ENCODE measurements at regions not wholly inside any gene's neighbourhood (a gene's known extent, or its start where the extent isn't known, plus 50 kb on each side); places are given as distances from the start of the nearest gene placed in this dataset.

DNA sequence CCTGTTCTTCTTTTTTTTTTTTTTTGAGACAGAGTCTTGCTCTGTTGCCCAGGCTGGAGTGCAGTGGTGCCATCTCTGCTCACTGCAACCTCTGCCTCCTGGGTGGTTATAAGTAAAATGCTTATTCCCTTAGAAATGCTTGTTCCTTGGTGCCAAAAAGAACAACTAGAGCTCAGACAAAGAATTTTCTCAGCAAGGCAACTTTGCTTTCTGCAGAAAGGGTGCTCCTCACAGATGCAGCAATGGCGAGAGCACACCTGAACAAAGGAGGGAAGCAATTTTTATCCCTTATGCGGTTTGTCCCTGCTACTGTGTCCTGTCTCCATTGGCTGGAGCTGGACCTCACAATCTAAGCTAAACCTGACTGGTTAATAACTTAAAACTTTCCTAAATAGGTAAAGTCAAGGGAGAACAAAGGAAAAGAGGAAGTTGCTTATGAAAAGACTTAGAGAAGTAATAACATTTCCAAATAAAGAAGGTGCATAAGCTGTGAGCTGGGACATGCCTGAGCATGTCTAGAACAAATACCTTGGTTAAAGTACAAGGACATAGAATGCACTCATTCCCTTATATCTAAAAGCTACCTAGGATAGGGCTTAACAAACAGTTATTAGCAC, 90.0 kb upstream of the PRR5 start:
- no peak for DNase-seq

DNA sequence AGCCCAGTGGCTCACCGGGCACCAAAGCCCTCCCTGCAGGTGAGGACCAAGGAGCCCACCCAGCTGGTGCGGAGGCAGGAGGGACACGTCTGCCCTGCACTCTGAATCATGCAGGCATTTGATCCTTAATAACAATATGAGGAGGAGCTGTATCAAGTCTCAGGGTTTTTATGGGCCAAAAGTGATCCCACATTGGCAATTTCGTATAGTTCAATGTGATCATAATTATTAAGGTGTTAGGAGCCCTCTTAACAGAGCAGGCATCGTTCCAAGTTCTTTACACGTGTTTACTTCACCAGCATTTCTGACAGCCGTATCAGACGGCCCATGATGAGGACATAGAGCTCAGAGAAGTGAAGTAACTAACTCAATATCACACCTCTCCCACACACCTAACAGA, 91.9 kb upstream of the PRR5 start:
- DNase-seq = no peak

GRCh38 chr22:44609400-44609988, 92.5 kb upstream of the PRR5 start:
- no peak for DNase-seq

DNA sequence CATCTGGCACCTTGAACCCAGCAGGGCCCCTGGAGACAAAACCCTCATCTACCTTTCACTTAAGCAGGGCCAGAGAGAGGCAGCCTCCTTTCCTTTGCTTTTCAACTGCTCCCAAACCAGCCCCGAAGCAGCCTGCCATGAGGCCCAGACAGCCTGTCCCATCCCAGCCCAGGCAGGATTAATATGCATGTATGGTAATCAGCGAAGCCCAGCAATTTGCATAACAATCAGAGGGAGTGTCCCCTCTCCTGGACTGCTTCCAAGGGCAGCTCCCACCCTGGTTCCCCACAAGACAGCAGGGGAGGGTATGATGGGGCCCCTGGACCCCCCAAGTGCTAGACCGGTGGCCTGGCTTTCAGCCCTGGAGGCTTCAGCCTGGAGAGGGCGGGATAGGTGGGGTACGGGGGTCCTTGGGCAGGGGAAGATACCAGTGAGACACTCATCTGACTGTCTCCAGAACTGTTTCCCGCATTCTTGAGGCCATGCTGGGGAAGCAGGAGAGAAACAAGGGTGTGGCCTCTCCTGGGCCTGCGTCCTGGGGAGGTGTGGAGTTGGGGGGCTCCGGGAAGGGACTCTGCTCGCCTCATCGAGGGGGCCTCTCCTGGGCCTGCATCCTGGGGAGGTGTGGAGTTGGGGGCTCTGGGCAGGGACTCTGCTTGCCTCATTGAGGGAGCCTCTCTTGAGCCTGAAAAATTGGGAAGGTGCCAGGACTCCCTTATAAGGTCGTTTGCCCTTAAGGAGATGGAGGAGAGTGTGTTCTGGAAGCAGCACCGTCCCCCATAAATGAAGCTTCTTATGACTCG, 93.2 kb upstream of the PRR5 start:
- peak; percentile 1 for DNase-seq

DNA sequence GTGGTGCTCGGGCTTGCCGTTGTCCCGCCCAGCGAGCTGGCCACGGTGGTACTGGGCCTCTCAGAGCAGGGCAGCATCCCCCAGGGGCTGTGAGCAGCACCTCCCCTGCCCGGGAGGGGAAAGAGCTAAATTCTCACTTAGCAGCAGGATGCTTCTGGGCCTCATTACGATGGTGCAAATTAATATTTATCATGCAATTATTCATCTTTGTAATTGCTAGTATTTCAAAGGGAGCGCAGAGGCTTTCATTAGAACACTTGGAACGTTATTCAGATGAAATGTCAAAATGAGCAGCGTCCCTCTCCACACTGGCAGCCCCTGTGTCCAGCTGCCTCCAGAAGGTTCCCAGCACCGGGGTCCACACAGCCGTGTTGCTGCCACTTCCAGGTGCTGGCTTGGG, 95.9 kb upstream of the PRR5 start:
- no peak for DNase-seq

DNA sequence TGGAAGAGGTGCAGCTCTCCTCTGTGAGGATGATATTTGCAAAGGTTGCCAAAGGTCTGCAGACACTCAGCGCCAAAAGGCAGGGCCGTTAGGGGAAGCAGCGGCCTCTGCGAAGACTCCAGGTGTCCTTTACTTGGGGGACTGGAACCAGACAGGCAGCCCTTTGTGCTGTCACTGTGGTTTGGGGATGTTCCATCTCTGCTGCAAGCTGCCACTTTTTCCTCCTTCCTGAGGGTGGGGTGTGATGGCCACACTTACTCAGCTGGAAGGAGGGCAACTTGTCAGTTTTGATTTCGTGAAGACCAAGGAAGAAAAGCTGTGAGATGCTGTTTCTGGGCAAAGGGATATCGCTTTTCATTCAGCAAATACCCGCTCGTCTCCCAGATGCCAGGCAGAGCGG, 96.5 kb upstream of the PRR5 start:
- peak; percentile 17 for DNase-seq

GRCh38 chr22:44604991-44605390, 97.0 kb upstream of the PRR5 start:
- no peak for DNase-seq

DNA sequence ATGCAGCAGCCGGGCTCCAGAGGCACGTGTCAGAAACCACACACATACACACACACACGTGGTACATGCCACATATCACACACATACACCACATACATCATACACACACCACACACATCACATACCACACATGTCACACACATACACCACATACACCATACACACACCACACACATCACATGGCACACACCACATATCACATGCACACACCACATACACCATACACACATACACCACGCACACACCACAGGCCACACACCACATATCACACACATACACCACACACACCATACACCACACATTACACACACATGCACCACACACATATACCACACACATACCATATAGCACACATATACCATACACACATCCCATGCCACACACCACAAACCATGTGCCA, 97.5 kb upstream of the PRR5 start:
- no peak for DNase-seq

GRCh38 chr22:44603767-44604166, 98.2 kb upstream of the PRR5 start:
- DNase-seq = no peak

GRCh38 chr22:44601725-44602124, 100.3 kb upstream of the PRR5 start:
- no peak for DNase-seq

DNA sequence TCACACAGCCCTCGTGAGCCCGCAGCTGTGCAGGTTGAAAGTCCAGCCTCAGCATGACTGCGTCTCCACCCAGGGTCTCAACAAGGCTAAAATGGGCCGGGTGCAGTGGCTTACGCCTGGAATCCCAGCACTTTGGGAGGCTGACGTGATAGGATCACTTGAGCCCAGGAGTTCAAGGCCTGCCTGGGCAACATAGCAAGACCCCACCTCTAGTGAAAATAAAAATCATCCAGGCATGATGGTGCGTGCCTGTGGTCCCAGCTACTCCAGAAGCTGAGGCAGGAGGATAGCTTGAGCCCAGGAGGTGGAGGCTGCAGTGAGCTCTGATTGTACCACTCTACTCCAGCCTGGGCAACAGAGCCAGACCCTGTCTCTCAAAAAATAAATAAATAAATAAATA, 100.8 kb upstream of the PRR5 start:
- no peak for DNase-seq

DNA sequence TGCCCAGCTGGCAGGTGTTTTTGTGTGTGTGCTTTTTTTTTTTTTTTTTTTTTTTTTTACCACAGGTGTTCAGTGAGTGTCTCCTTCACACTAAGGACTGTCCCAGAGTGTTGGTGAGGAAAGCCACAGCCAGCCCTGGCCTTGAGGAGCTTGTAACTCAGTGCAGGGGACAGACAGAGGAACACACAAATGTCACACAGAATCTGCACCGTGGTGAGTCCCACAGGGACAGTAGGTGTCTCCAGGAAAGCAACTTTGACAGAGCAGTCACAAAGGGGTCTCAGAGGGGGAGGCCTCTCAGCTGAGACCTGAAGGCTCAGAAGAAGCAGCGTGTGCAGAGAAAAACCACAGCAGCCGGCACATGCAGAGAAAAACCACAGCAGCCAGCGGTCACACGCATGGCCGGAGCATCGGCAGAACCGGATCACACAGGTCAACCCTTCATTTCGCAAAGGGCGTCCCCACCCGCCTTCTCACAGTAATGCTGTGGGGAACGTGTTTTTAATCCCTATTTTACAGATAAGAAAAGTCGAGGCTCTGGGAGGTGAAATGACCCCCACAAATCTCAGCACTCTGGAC, 101.7 kb upstream of the PRR5 start:
- DNase-seq = no peak

- no peak for DNase-seq
These were observed 101.6 kb upstream of the RTL6 start for GRCh38 chr22:44599500-44600140.

DNA sequence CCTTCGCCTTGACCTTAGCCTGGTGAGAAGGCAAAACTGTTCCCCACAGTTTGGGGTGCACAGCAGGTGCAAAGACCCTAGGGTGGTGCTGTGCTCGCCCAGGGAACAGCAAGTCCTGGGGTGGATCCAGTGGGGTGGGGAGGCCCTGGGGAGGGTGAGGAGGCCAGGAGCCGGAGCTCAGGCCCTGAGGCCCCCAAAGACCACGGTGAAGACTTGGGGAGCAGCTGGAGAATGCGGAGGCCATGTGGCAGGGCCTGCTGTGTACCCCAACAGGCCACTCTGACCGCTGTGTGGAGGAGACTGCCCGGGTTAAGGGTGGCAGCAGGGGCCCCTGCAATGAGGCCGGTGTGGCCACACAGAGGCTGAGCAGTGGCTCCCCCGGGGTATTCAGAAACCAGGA, 101.1 kb upstream of the RTL6 start:
- DNase-seq = no peak

GRCh38 chr22:44597616-44598015, 99.6 kb upstream of the RTL6 start:
- peak; percentile 63 for DNase-seq

- peak; percentile 23 for DNase-seq
These were observed 98.5 kb upstream of the RTL6 start for GRCh38 chr22:44596396-44597125.

- peak; percentile 60 for DNase-seq
These were observed 97.9 kb upstream of the RTL6 start for GRCh38 chr22:44595841-44596341.

DNA sequence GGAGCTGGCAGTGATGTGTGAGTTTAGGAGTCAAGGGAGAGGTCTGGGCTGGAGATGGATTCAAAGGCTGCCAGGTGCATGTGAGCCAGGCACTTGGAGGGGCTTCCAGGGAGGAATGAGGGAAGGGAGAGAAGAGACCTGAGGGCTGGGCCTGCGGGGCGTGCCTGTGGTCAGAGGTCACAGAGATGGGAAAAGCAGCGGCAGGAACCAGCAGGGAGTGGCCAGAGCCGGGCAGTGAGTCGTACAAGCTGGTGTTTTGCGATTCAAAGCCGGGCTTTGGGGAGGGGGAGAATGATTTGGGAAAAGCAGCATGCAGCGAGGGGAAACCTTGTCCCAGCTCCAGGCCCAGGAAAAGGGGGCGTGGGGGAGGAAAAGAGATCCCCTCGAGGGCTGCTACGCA, 96.9 kb upstream of the RTL6 start:
- DNase-seq = no peak

DNA sequence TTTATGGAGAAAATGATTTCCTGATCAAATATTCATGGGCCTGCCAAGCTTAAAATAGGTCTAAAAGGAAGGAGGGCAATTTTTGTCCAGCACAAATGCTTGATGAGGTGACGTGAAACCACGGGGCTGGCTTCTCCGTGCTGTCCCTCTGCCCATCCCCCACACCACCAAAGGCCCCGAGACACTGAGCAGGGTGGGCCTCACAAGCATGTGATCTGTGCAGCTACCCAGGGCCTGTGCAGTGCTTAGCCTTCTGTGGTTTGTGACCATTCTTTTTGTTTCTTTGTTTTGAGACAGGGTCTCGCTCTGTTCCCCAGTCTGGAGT, 94.8 kb upstream of the RTL6 start:
- no peak for DNase-seq

DNA sequence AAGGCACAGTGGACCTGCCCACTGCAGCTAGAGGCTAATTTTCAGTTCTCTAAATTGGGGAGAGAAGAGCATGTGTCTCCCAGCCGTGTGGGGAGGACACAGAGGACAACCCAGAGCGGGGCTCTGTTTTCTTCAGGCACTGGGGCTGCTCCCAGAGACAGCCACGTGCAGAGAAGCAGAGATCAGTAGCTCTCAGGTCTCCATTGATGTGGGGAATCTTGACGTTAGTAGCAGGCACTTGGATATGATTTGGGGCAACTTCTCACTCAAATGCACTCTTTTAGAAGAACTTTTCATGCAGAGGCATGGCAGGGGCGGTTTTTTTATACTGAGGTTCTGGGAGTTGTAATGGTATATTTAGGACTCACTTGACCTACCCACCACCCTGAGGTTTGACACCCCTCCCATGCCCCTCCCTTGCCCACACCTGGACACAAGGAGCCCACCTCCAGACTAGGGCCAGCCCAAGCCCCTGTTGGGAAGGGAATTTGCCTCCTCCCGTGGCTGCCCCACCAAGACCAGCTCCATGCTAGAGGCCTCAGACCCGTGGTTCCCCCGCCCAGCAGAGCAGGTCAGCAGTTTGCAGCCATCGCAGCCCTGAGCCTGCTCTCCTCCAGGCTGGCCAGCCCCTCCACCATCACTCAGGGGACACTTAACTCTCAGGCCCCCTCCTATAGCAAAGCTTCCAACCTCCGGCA, 94.2 kb upstream of the RTL6 start:
- no peak for DNase-seq

- no peak for DNase-seq
These were observed 93.2 kb upstream of the RTL6 start for GRCh38 chr22:44591146-44591790.

DNA sequence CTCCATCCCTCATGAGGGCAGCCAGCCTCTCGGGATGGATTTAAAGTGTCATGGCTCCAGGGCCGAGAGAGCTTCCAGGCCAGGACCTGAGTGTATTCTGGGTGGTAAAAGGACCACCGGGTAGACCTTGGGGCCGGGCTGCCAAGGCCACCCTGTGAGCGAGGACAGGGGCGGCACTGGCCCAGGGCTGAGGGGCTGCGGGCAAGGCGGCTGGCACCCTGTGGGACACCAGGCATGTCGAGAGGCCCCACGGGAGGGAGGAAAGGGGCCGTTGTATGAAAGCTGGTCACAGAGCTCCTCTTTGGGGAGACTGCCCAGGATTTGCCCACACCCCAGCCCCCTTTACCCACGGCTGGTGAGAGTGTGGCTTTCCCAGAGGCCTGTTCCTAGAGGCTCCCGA, 92.3 kb upstream of the RTL6 start:
- DNase-seq = no peak

Data from NCI-H1092 treated with DMSO at 0.1 percent for 48 hours (cell line).